ENCODE measurements at regions not wholly inside any gene's neighbourhood (a gene's known extent, or its start where the extent isn't known, plus 50 kb on each side); places are given as distances from the start of the nearest gene placed in this dataset.

- H3K9me3 Mint-ChIP-seq = no peaks in the 10 kb centered on the region
- no peaks in the 10 kb centered on the region for H3K36me3 Mint-ChIP-seq (ENCODE audit: low read depth)
- no peak overlapping the region for H3K4me3 Mint-ChIP-seq
- H3K4me1 Mint-ChIP-seq (ENCODE audit: low read depth) = no peaks in the 10 kb centered on the region
- no peak overlapping the region for H3K27ac Mint-ChIP-seq
- no peaks in the 10 kb centered on the region for H3K27me3 Mint-ChIP-seq
Measured at GRCh38 chr12:13592063-13592942, 389.1 kb downstream of the GRIN2B start.

- Mint-ChIP-seq H3K27ac (no peak overlapping the region), H3K4me1 (ENCODE audit: low read depth) (no peaks in the 10 kb centered on the region), H3K9me3 (no peaks in the 10 kb centered on the region), H3K27me3 (no peaks in the 10 kb centered on the region), H3K4me3 (no peak overlapping the region), H3K36me3 (ENCODE audit: low read depth) (no peaks in the 10 kb centered on the region)
Measured at GRCh38 chr12:13591488-13591887, 389.9 kb downstream of the GRIN2B start.

- Mint-ChIP-seq H3K4me1 (ENCODE audit: low read depth) (no peaks in the 10 kb centered on the region), H3K36me3 (ENCODE audit: low read depth) (no peaks in the 10 kb centered on the region), H3K27ac (no peak overlapping the region), H3K9me3 (no peaks in the 10 kb centered on the region), H3K4me3 (no peak overlapping the region), H3K27me3 (no peaks in the 10 kb centered on the region)
Measured at GRCh38 chr12:13591059-13591458, 390.3 kb downstream of the GRIN2B start.

- Mint-ChIP-seq H3K9me3 (no peaks in the 10 kb centered on the region), H3K27me3 (no peaks in the 10 kb centered on the region)
Measured at GRCh38 chr12:13588574-13588973, 392.0 kb downstream of the EMP1 start.

GRCh38 chr12:13587721-13588390 is 391.3 kb downstream of the EMP1 start:
- no peaks in the 10 kb centered on the region for H3K9me3 Mint-ChIP-seq
- no peaks in the 10 kb centered on the region for H3K36me3 Mint-ChIP-seq (ENCODE audit: low read depth)
- H3K27me3 Mint-ChIP-seq = no peaks in the 10 kb centered on the region
- no peaks in the 10 kb centered on the region for H3K4me1 Mint-ChIP-seq (ENCODE audit: low read depth)
- no peak overlapping the region for H3K4me3 Mint-ChIP-seq
- H3K27ac Mint-ChIP-seq = no peak overlapping the region

More at GRCh38 chr12:13588574-13588973, 392.0 kb downstream of the EMP1 start:
- Mint-ChIP-seq H3K36me3 (ENCODE audit: low read depth) (no peaks in the 10 kb centered on the region), H3K4me1 (ENCODE audit: low read depth) (no peaks in the 10 kb centered on the region), H3K4me3 (no peak overlapping the region), H3K27ac (no peak overlapping the region)

GRCh38 chr12:13586361-13586760 is 389.8 kb downstream of the EMP1 start:
- no peak overlapping the region for H3K27ac Mint-ChIP-seq
- no peaks in the 10 kb centered on the region for H3K9me3 Mint-ChIP-seq
- no peak overlapping the region for H3K4me3 Mint-ChIP-seq
- no peaks in the 10 kb centered on the region for H3K36me3 Mint-ChIP-seq (ENCODE audit: low read depth)
- no peaks in the 10 kb centered on the region for H3K4me1 Mint-ChIP-seq (ENCODE audit: low read depth)
- H3K27me3 Mint-ChIP-seq = no peaks in the 10 kb centered on the region

- Mint-ChIP-seq H3K36me3 (ENCODE audit: low read depth) (no peaks in the 10 kb centered on the region), H3K27me3 (peaks cover 3% of the 10 kb centered on the region), H3K9me3 (no peaks in the 10 kb centered on the region), H3K4me1 (ENCODE audit: low read depth) (no peaks in the 10 kb centered on the region), H3K4me3 (no peak overlapping the region), H3K27ac (no peak overlapping the region)
Measured at GRCh38 chr12:13584541-13584940, 388.0 kb downstream of the EMP1 start.

GRCh38 chr12:13583630-13584029 is 387.1 kb downstream of the EMP1 start:
- Mint-ChIP-seq H3K4me1 (ENCODE audit: low read depth) (no peaks in the 10 kb centered on the region), H3K27ac (no peak overlapping the region), H3K9me3 (no peaks in the 10 kb centered on the region), H3K27me3 (peaks cover 6% of the 10 kb centered on the region), H3K4me3 (no peak overlapping the region), H3K36me3 (ENCODE audit: low read depth) (no peaks in the 10 kb centered on the region)

GRCh38 chr12:13582421-13582820 is 385.9 kb downstream of the EMP1 start:
- H3K27me3 Mint-ChIP-seq = peaks cover 6% of the 10 kb centered on the region

GRCh38 chr12:13581031-13581430 is 384.5 kb downstream of the EMP1 start:
- Mint-ChIP-seq H3K27me3 (peaks cover 6% of the 10 kb centered on the region), H3K9me3 (no peaks in the 10 kb centered on the region), H3K4me1 (ENCODE audit: low read depth) (no peaks in the 10 kb centered on the region), H3K4me3 (no peak overlapping the region), H3K36me3 (ENCODE audit: low read depth) (no peaks in the 10 kb centered on the region), H3K27ac (no peak overlapping the region)

More at GRCh38 chr12:13582421-13582820, 385.9 kb downstream of the EMP1 start:
- Mint-ChIP-seq H3K36me3 (ENCODE audit: low read depth) (no peaks in the 10 kb centered on the region), H3K9me3 (no peaks in the 10 kb centered on the region), H3K4me1 (ENCODE audit: low read depth) (no peaks in the 10 kb centered on the region), H3K4me3 (no peak overlapping the region), H3K27ac (no peak overlapping the region)

- no peaks in the 10 kb centered on the region for H3K9me3 Mint-ChIP-seq
- no peaks in the 10 kb centered on the region for H3K36me3 Mint-ChIP-seq (ENCODE audit: low read depth)
- no peak overlapping the region for H3K27ac Mint-ChIP-seq
- no peaks in the 10 kb centered on the region for H3K4me1 Mint-ChIP-seq (ENCODE audit: low read depth)
- peaks cover 6% of the 10 kb centered on the region for H3K27me3 Mint-ChIP-seq
- H3K4me3 Mint-ChIP-seq = no peak overlapping the region
Measured at GRCh38 chr12:13580206-13580605, 383.7 kb downstream of the EMP1 start.

- Mint-ChIP-seq H3K4me1 (ENCODE audit: low read depth) (no peaks in the 10 kb centered on the region), H3K9me3 (no peaks in the 10 kb centered on the region), H3K36me3 (ENCODE audit: low read depth) (no peaks in the 10 kb centered on the region), H3K27me3 (peaks cover 6% of the 10 kb centered on the region), H3K4me3 (no peak overlapping the region), H3K27ac (no peak overlapping the region)
Measured at GRCh38 chr12:13576935-13577500, 380.5 kb downstream of the EMP1 start.

GRCh38 chr12:13573698-13574321 is 377.3 kb downstream of the EMP1 start:
- H3K27me3 Mint-ChIP-seq = peaks cover 8% of the 10 kb centered on the region
- no peak overlapping the region for H3K4me3 Mint-ChIP-seq
- H3K27ac Mint-ChIP-seq = no peak overlapping the region
- no peaks in the 10 kb centered on the region for H3K9me3 Mint-ChIP-seq
- no peaks in the 10 kb centered on the region for H3K36me3 Mint-ChIP-seq (ENCODE audit: low read depth)
- H3K4me1 Mint-ChIP-seq (ENCODE audit: low read depth) = no peaks in the 10 kb centered on the region

- Mint-ChIP-seq H3K4me1 (ENCODE audit: low read depth) (no peaks in the 10 kb centered on the region), H3K4me3 (no peak overlapping the region), H3K27ac (no peak overlapping the region), H3K27me3 (peaks cover 18% of the 10 kb centered on the region), H3K36me3 (ENCODE audit: low read depth) (no peaks in the 10 kb centered on the region), H3K9me3 (no peaks in the 10 kb centered on the region)
Measured at GRCh38 chr12:13571035-13571434, 374.5 kb downstream of the EMP1 start.
